AG10803 (cell line): ENCODE measurements at regions not wholly inside any gene's neighbourhood (a gene's known extent, or its start where the extent isn't known, plus 50 kb on each side); places are given as distances from the start of the nearest gene placed in this dataset.
A peak's percentile ranks its signal among the peaks of the same experiment; 100 is the strongest.

Experiments
- DNase-seq: peaks from one replicate; pipeline ENCODE4 v3.0.0; 2010; ENCODE audit warnings: low read depth
- H3K4me3 ChIP-seq: 2 replicates; pipeline ENCODE4 v1.5.1; 2011; ENCODE audit warnings: mild to moderate bottlenecking, low read length, control low read depth
- CTCF ChIP-seq: conservative IDR thresholded peaks from 2 replicates; pipeline ENCODE4 v1.5.1; 2011; ENCODE audit warnings: mild to moderate bottlenecking, low read length, control low read depth, inconsistent platforms

DNA sequence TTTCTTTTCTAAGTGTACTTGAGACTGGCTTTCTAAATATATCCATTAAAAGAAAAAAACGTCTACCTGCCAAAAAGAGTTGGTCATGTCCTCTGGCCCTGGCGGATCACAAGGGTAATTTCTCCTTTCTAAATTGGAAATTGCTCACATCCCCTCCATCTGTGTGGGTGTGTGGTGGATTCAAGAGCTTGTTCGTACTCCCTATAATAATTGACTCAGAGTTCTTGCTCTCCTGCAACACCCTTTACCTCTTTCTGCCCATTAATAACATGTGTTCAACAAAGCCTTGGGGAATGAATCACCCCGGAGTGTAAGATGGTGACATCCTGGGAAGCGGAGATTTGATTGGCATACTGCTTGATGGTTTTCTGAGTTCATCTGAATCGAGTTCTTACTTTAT is 263.8 kb downstream of the ALDH8A1 start:
- H3K4me3 ChIP-seq = no peak overlapping the region
- peak; percentile 25 for DNase-seq
- no peak for TF ChIP-seq CTCF

- DNase-seq = no peak
- no peak overlapping the region for H3K4me3 ChIP-seq
- TF ChIP-seq CTCF = no peak
Observed at GRCh38 chr6:134684423-134684795, 265.5 kb downstream of the ALDH8A1 start.

DNA sequence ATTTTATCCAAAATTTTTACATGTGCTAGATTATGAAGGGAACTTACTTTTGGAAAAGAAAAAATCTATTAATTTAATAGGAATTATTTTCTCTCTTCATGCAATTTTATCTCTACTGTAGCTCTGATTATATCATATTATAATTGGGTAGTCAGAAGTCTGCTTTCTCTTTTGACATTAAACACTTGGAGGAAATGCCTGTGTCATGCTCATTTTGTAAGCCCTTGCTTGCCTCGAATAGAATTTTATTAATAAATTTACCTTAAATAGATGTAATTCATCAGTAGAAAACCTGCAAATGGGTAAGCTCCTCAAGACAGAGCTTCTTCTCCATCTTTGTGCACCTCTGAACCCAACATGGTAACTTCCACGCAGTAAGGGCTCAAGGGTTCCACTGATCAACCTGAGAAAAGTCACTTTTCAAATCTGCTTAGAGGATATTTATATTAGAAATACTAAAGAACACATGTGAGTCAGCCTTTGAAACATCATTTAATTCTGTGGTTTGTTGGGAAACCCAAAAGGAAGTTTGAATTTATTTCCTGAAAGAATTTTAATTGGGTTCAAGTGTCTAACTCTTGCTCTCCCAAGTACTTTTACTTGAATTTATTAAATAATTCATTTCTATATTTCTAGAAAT is 266.0 kb downstream of the ALDH8A1 start:
- DNase-seq = peak; percentile 51
- TF ChIP-seq CTCF = no peak
- H3K4me3 ChIP-seq = no peak overlapping the region

GRCh38 chr6:134680433-134680832 is 269.5 kb downstream of the ALDH8A1 start:
- no peak for DNase-seq
- no peak overlapping the region for H3K4me3 ChIP-seq
- TF ChIP-seq CTCF = no peak

DNA sequence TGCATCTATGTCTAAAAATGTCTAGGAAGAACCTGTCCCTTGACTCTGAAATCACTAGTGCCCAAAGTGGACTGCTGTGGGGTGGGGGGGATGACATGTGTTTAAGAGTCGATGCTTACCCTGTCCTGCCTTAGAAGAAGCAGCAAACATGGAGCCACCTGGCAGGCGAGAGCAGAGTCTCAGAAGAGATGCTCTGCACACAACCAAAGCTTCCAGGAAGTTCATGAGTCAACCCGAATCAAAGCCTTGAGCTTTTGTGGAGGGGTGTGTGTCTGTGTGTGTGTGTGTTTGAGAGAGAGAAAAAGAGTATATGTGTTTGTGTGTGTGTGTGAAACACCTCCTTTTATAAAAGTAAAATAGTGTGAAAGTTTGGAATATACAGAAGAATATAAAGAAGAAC is 269.9 kb downstream of the ALDH8A1 start:
- no peak for DNase-seq
- H3K4me3 ChIP-seq = no peak overlapping the region
- TF ChIP-seq CTCF = no peak

- TF ChIP-seq CTCF = no peak
- DNase-seq = no peak
- no peak overlapping the region for H3K4me3 ChIP-seq
Observed at GRCh38 chr6:134678436-134678889, 271.4 kb downstream of the ALDH8A1 start.
